GM23248 (cell line): ENCODE measurements at regions not wholly inside any gene's neighbourhood (a gene's known extent, or its start where the extent isn't known, plus 50 kb on each side); places are given as distances from the start of the nearest gene placed in this dataset.

Experiments used
- DNase-seq: peaks from one replicate; pipeline ENCODE4 v3.0.0-alpha.2; 2015
- H2AFZ ChIP-seq: fragments of 200-600 bp; sonication (generic); 2 replicates; pipeline ENCODE4 v1.6.1; 2016; ENCODE audit warnings: antibody characterized with exemption
- H3F3A ChIP-seq: fragments of 200-600 bp; sonication (generic); 2 replicates; pipeline ENCODE4 v1.6.1; 2016; ENCODE audit warnings: mild to moderate bottlenecking, antibody characterized with exemption, mixed run types; ENCODE audit not compliant: insufficient read depth
- H3K27ac ChIP-seq: fragments of 200-600 bp; sonication (generic); 2 replicates; pipeline ENCODE4 v1.5.1; 2016; ENCODE audit warnings: mild to moderate bottlenecking
- H3K27me3 ChIP-seq: fragments of 200-600 bp; sonication (generic); replicated peaks from 2 replicates; pipeline ENCODE4 v1.6.1; 2016; ENCODE audit warnings: mild to moderate bottlenecking; ENCODE audit not compliant: insufficient read depth
- H3K36me3 ChIP-seq: fragments of 200-600 bp; sonication (generic); 2 replicates; pipeline ENCODE4 v1.6.1; 2016; ENCODE audit warnings: low read depth, mild to moderate bottlenecking
- H3K4me1 ChIP-seq: fragments of 200-600 bp; sonication (generic); 2 replicates; pipeline ENCODE4 v1.6.1; 2016; ENCODE audit warnings: mild to moderate bottlenecking; ENCODE audit not compliant: insufficient read depth
- H3K4me2 ChIP-seq: fragments of 200-600 bp; sonication (generic); one replicate; pipeline ENCODE4 v1.6.1; 2016; ENCODE audit warnings: mild to moderate bottlenecking; ENCODE audit not compliant: unreplicated experiment
- H3K4me3 ChIP-seq: fragments of 200-600 bp; sonication (generic); 2 replicates; pipeline ENCODE4 v1.5.1; 2016; ENCODE audit warnings: mild to moderate bottlenecking
- H3K79me2 ChIP-seq: fragments of 200-600 bp; sonication (generic); 2 replicates; pipeline ENCODE4 v1.6.1; 2016; ENCODE audit warnings: mild to moderate bottlenecking; ENCODE audit not compliant: insufficient read depth
- H3K9ac ChIP-seq: fragments of 200-600 bp; sonication (generic); 2 replicates; pipeline ENCODE4 v1.6.1; 2016; ENCODE audit warnings: mild to moderate bottlenecking
- H3K9me2 ChIP-seq: fragments of 200-600 bp; sonication (generic); 2 replicates; pipeline ENCODE4 v1.6.1; 2016; ENCODE audit warnings: mixed run types, mild to moderate bottlenecking, moderate library complexity; ENCODE audit not compliant: insufficient read depth
- H3K9me3 ChIP-seq: fragments of 200-600 bp; sonication (generic); one replicate; pipeline ENCODE4 v1.6.1; 2017; ENCODE audit warnings: low read depth
- H4K20me1 ChIP-seq: fragments of 200-600 bp; sonication (generic); 2 replicates; pipeline ENCODE4 v1.6.0; 2016; ENCODE audit not compliant: insufficient read depth
- EZH2 ChIP-seq: fragments of 200-600 bp; sonication (generic); IDR thresholded peaks from 2 replicates; pipeline ENCODE4 v1.6.1; 2018; ENCODE audit warnings: antibody characterized with exemption, mild to moderate bottlenecking; ENCODE audit not compliant: insufficient read depth, poor library complexity, severe bottlenecking
- EZH2phosphoT487 ChIP-seq: fragments of 200-600 bp; sonication (generic); IDR thresholded peaks from 2 replicates; pipeline ENCODE4 v1.6.1; 2018; ENCODE audit warnings: antibody characterized with exemption, moderate library complexity, mild to moderate bottlenecking, low read depth; ENCODE audit not compliant: insufficient read depth
- WGBS, 2 experiments: methylation state at CpG; one replicate each; pipeline ENCODE4 v1.1.6; 2015 to 2017; ENCODE audit warnings: low lambda C conversion rate in 2 of 2, low coverage in 1 of 2; ENCODE audit errors: missing lambda C conversion rate in 2 of 2; 5-methylcytosine and 5-hydroxymethylcytosine counted together
- in situ Hi-C: fragments of 300-500 bp; cut with MboI; formaldehyde crosslinking; loops from 2 replicates; pipeline ENCODE4 v1.15.0; 2020

GRCh38 chr13:73177916-73178565 lies 119.2 kb downstream of the KLF5 start:
- in situ Hi-C loops = no loop called here
- 43 to 61% methylated on average over 3 of the region's 3 CpGs for WGBS, 2 experiments
- no peak overlapping the region for H3K9ac ChIP-seq

GRCh38 chr13:73177017-73177416 lies 118.2 kb downstream of the KLF5 start:
- in situ Hi-C loops = no loop called here
- Histone ChIP-seq H3K4me1 (no peaks in the 10 kb centered on the region; the same call in 1 of the 2 replicates), H3K4me3 (no peak overlapping the region), H3K36me3 (no peaks in the 10 kb centered on the region), H3K9me2 (no peaks in the 10 kb centered on the region), H3F3A (no peaks in the 10 kb centered on the region), H3K9ac (no peak overlapping the region), H4K20me1 (no peaks in the 10 kb centered on the region), H3K9me3 (no peaks in the 10 kb centered on the region), H3K27ac (no peak overlapping the region), H3K79me2 (no peaks in the 10 kb centered on the region), H2AFZ (no peak overlapping the region), H3K27me3 (no peaks in the 10 kb centered on the region), H3K4me2 (no peak overlapping the region)
- TF ChIP-seq EZH2phosphoT487 (no peak), EZH2 (no peak)
- DNase-seq = no peak
- WGBS, 2 experiments = 48 to 57% methylated on average over 1 of the region's 1 CpG

More at GRCh38 chr13:73177916-73178565, 119.2 kb downstream of the KLF5 start:
- H3F3A ChIP-seq = no peaks in the 10 kb centered on the region
- no peaks in the 10 kb centered on the region for H3K9me2 ChIP-seq
- H3K79me2 ChIP-seq = no peaks in the 10 kb centered on the region
- no peak overlapping the region for H2AFZ ChIP-seq
- H3K27me3 ChIP-seq = no peaks in the 10 kb centered on the region
- no peak overlapping the region for H3K4me3 ChIP-seq
- no peak for DNase-seq
- no peaks in the 10 kb centered on the region for H4K20me1 ChIP-seq
- no peak overlapping the region for H3K4me2 ChIP-seq
- no peak overlapping the region for H3K27ac ChIP-seq
- no peak for TF ChIP-seq EZH2
- TF ChIP-seq EZH2phosphoT487 = no peak
- H3K36me3 ChIP-seq = no peaks in the 10 kb centered on the region
- H3K4me1 ChIP-seq = no peaks in the 10 kb centered on the region
- H3K9me3 ChIP-seq = no peaks in the 10 kb centered on the region

- Histone ChIP-seq H3K9ac (no peak overlapping the region), H3K4me3 (no peak overlapping the region), H4K20me1 (no peaks in the 10 kb centered on the region), H3K4me2 (no peak overlapping the region), H3K4me1 (no peaks in the 10 kb centered on the region; the same call in 1 of the 2 replicates), H3K27ac (no peak overlapping the region), H3K27me3 (no peaks in the 10 kb centered on the region), H3K9me2 (no peaks in the 10 kb centered on the region), H3K9me3 (no peaks in the 10 kb centered on the region), H2AFZ (no peak overlapping the region), H3K36me3 (no peaks in the 10 kb centered on the region), H3F3A (no peaks in the 10 kb centered on the region), H3K79me2 (no peaks in the 10 kb centered on the region)
- TF ChIP-seq EZH2 (no peak), EZH2phosphoT487 (no peak)
- DNase-seq = no peak
- in situ Hi-C loops = no loop called here
Observed at GRCh38 chr13:73174521-73175010, 115.8 kb downstream of the KLF5 start.

GRCh38 chr13:73173279-73173811 lies 114.5 kb downstream of the KLF5 start:
- Histone ChIP-seq H3K36me3 (no peaks in the 10 kb centered on the region), H3K79me2 (no peaks in the 10 kb centered on the region), H3K9me3 (no peaks in the 10 kb centered on the region), H3F3A (no peaks in the 10 kb centered on the region), H3K9ac (no peak overlapping the region), H3K9me2 (no peaks in the 10 kb centered on the region), H3K4me2 (no peak overlapping the region), H2AFZ (no peak overlapping the region), H3K4me3 (no peak overlapping the region), H4K20me1 (no peaks in the 10 kb centered on the region), H3K4me1 (peaks cover 3% of the 10 kb centered on the region; the same call in 1 of the 2 replicates), H3K27me3 (no peaks in the 10 kb centered on the region), H3K27ac (no peak overlapping the region)
- TF ChIP-seq EZH2 (no peak), EZH2phosphoT487 (no peak)
- WGBS, 2 experiments = 75 to 80% methylated on average over 3 of the region's 3 CpGs
- DNase-seq = no peak
- in situ Hi-C loops = no loop called here

GRCh38 chr13:73171926-73172325 lies 113.1 kb downstream of the KLF5 start:
- H3K27ac ChIP-seq = no peak overlapping the region
- H3K4me3 ChIP-seq = no peak overlapping the region
- DNase-seq = peak; percentile 31
- no peak overlapping the region for H3K9ac ChIP-seq
- no peak overlapping the region for H3K4me2 ChIP-seq
- peaks cover 10% of the 10 kb centered on the region for H3K4me1 ChIP-seq
- peak overlapping the region; percentile 2; the same call in 1 of the 2 replicates for H2AFZ ChIP-seq
- in situ Hi-C loops = no loop called here
- H4K20me1 ChIP-seq = no peaks in the 10 kb centered on the region
- H3K27me3 ChIP-seq = no peaks in the 10 kb centered on the region
- H3F3A ChIP-seq = no peaks in the 10 kb centered on the region
- 55% methylated on average over 5 of the region's 5 CpGs for WGBS, 2 experiments
- TF ChIP-seq EZH2phosphoT487 = no peak
- TF ChIP-seq EZH2 = no peak
- no peaks in the 10 kb centered on the region for H3K36me3 ChIP-seq
- H3K9me3 ChIP-seq = no peaks in the 10 kb centered on the region
- H3K79me2 ChIP-seq = no peaks in the 10 kb centered on the region
- H3K9me2 ChIP-seq = no peaks in the 10 kb centered on the region
